H1 (cell line): ENCODE measurements at regions not wholly inside any gene's neighbourhood (a gene's known extent, or its start where the extent isn't known, plus 50 kb on each side); places are given as distances from the start of the nearest gene placed in this dataset.

ENCODE experiments used
- CTCF ChIA-PET: fragments of 300-600 bp; sonication (Branson Sonifier 250); formaldehyde crosslinking; loops from one replicate; lab custom pipeline; 2021; ENCODE audit not compliant: partially characterized antibody; lab: Charles Lee
- POLR2A ChIA-PET: fragments of 300-600 bp; sonication (Branson Sonifier 250); formaldehyde crosslinking; loops from one replicate; lab custom pipeline; 2021; ENCODE audit warnings: inconsistent platforms; ENCODE audit not compliant: partially characterized antibody; lab: Charles Lee
- DNase-seq, 2 experiments: peaks; one replicate each; pipeline versions ENCODE4 v3.0.0 to v3.0.0-alpha.2; 2010 to 2022; ENCODE audit warnings: low spot score in 2 of 2, low read depth in 1 of 2, mixed read lengths in 1 of 2
- FAIRE-seq: peaks from 2 replicates; lab custom pipeline; 2011; peaks lifted over from hg19 to GRCh38; lab: Jason Lieb, UNC
- H2AFZ ChIP-seq: 2 replicates; pipeline ENCODE4 v1.8.1; 2012; ENCODE audit warnings: low read length, inconsistent platforms
- H2AK5ac ChIP-seq: 2 replicates; pipeline ENCODE4 v1.6.1; 2013; ENCODE audit warnings: low read depth, low read length
- H2BK120ac ChIP-seq: replicated peaks from 2 replicates; pipeline ENCODE3; 2013; ENCODE audit warnings: low read depth, low read length, inconsistent platforms
- H2BK12ac ChIP-seq: 2 replicates; pipeline ENCODE4 v1.6.1; 2013; ENCODE audit warnings: low read depth, low read length
- H2BK15ac ChIP-seq: 2 replicates; pipeline ENCODE4 v1.6.1; 2013; ENCODE audit warnings: low read length
- H2BK20ac ChIP-seq: 2 replicates; pipeline ENCODE4 v1.6.1; 2013; ENCODE audit warnings: low read length
- H2BK5ac ChIP-seq: 2 replicates; pipeline ENCODE4 v1.6.1; 2013; ENCODE audit warnings: low read depth, low read length
- H3K14ac ChIP-seq: 2 replicates; pipeline ENCODE4 v1.6.1; 2013; ENCODE audit warnings: inconsistent platforms; ENCODE audit not compliant: insufficient read length
- H3K18ac ChIP-seq: 2 replicates; pipeline ENCODE4 v1.6.1; 2013; ENCODE audit warnings: low read length; ENCODE audit errors: extremely low read depth
- H3K23ac ChIP-seq: 2 replicates; pipeline ENCODE4 v1.6.1; 2013; ENCODE audit warnings: inconsistent platforms; ENCODE audit not compliant: insufficient read length
- H3K23me2 ChIP-seq: 2 replicates; pipeline ENCODE4 v1.6.1; 2013; ENCODE audit warnings: low read depth, low read length
- H3K27ac ChIP-seq: 2 replicates; pipeline ENCODE4 v1.6.1; 2011; ENCODE audit warnings: low read depth, low read length, inconsistent platforms
- H3K27me3 ChIP-seq, 4 experiments: replicated peaks in 1 of 4; 1 replicate in 1 of 4; 2 replicates in 3 of 4; pipeline versions ENCODE4 v1.6.1 to v1.8.1; 2011 to 2013; ENCODE audit warnings: low read length in 3 of 4, mild to moderate bottlenecking in 3 of 4, inconsistent platforms in 2 of 4, mixed read lengths in 2 of 4, moderate library complexity in 1 of 4; ENCODE audit not compliant: control insufficient read depth in 3 of 4, insufficient read depth in 3 of 4; ENCODE audit errors: extremely low read depth in 1 of 4
- H3K36me3 ChIP-seq, 4 experiments: 2 replicates each; pipeline versions ENCODE4 v1.6.1 to v1.8.1; 2011 to 2013; ENCODE audit warnings: mild to moderate bottlenecking in 4 of 4, low read length in 3 of 4, moderate library complexity in 2 of 4, control low read depth in 1 of 4, inconsistent platforms in 1 of 4; ENCODE audit not compliant: insufficient read depth in 4 of 4, control insufficient read depth in 2 of 4
- H3K4ac ChIP-seq: replicated peaks from 2 replicates; pipeline ENCODE3; 2013; ENCODE audit warnings: low read length, low read depth, mixed read lengths, inconsistent platforms; ENCODE audit not compliant: insufficient read length
- H3K4me1 ChIP-seq, 4 experiments: replicated peaks in 1 of 4; 1 replicate in 1 of 4; 2 replicates in 3 of 4; pipeline versions ENCODE4 v1.6.1 to v1.8.1; 2011 to 2013; ENCODE audit warnings: low read length in 3 of 4, inconsistent platforms in 2 of 4, mixed read lengths in 1 of 4; ENCODE audit not compliant: insufficient read depth in 4 of 4, control insufficient read depth in 3 of 4
- H3K4me2 ChIP-seq, 2 experiments: 2 replicates each; pipeline versions ENCODE4 v1.6.1 to v1.8.1; 2011 to 2013; ENCODE audit warnings: low read depth in 2 of 2, low read length in 2 of 2, control low read depth in 1 of 2, inconsistent platforms in 1 of 2, mild to moderate bottlenecking in 1 of 2; ENCODE audit not compliant: insufficient read depth in 1 of 2
- H3K4me3 ChIP-seq, 4 experiments: fragments of 200-600, 300-600 bp in 1 of 4; sonication (generic), shearing (Covaris generic), sonication (Bioruptor Twin) in 1 of 4; 2 replicates each; pipeline versions ENCODE4 v1.5.1 to v1.8.1; 2011 to 2016; ENCODE audit warnings: low read length in 4 of 4, low read depth in 3 of 4, control low read depth in 2 of 4, inconsistent platforms in 2 of 4, mild to moderate bottlenecking in 2 of 4, mixed read lengths in 1 of 4, moderate library complexity in 1 of 4; ENCODE audit not compliant: insufficient read depth in 2 of 4; ENCODE audit errors: extremely low read depth in 1 of 4
- H3K56ac ChIP-seq: replicated peaks from 2 replicates; pipeline ENCODE3; 2013; ENCODE audit warnings: low read depth, mild to moderate bottlenecking, mixed read lengths, low read length, inconsistent platforms; ENCODE audit not compliant: insufficient read length
- H3K79me1 ChIP-seq: 2 replicates; pipeline ENCODE4 v1.6.1; 2013; ENCODE audit warnings: low read depth, low read length, control low read depth
- H3K79me2 ChIP-seq, 2 experiments: 2 replicates each; pipeline versions ENCODE4 v1.6.1 to v1.8.1; 2012 to 2013; ENCODE audit warnings: low read length in 2 of 2, mild to moderate bottlenecking in 2 of 2, inconsistent platforms in 1 of 2; ENCODE audit not compliant: insufficient read depth in 2 of 2, control insufficient read depth in 1 of 2
- H3K9ac ChIP-seq, 4 experiments: replicated peaks in 1 of 4; 1 replicate in 1 of 4; 2 replicates in 3 of 4; pipeline versions ENCODE4 v1.6.1 to v1.8.1; 2011 to 2013; ENCODE audit warnings: low read depth in 3 of 4, low read length in 3 of 4, control low read depth in 2 of 4, mild to moderate bottlenecking in 2 of 4, moderate library complexity in 2 of 4, inconsistent platforms in 1 of 4; ENCODE audit errors: extremely low read depth in 1 of 4
- H3K9me3 ChIP-seq, 2 experiments: 2 replicates each; pipeline versions ENCODE4 v1.6.1 to v1.8.1; 2012 to 2013; ENCODE audit warnings: mild to moderate bottlenecking in 2 of 2, moderate library complexity in 2 of 2, control low read depth in 1 of 2, inconsistent platforms in 1 of 2, low read depth in 1 of 2, low read length in 1 of 2, mixed read lengths in 1 of 2; ENCODE audit not compliant: insufficient read depth in 2 of 2
- H4K20me1 ChIP-seq, 2 experiments: replicated peaks in 1 of 2; 2 replicates each; pipeline versions ENCODE3 to v1.8.1; 2011 to 2013; ENCODE audit warnings: inconsistent platforms in 2 of 2, low read length in 2 of 2, mild to moderate bottlenecking in 1 of 2; ENCODE audit not compliant: insufficient read depth in 2 of 2, control insufficient read depth in 1 of 2
- H4K5ac ChIP-seq: 2 replicates; pipeline ENCODE4 v1.6.1; 2013; ENCODE audit warnings: low read length, low read depth, mixed read lengths, inconsistent platforms; ENCODE audit not compliant: insufficient read length
- H4K8ac ChIP-seq: 2 replicates; pipeline ENCODE4 v1.8.0; 2013; ENCODE audit warnings: mild to moderate bottlenecking, moderate library complexity, low read length, inconsistent platforms; ENCODE audit not compliant: insufficient read depth; ENCODE audit errors: extremely low read depth
- H4K91ac ChIP-seq: replicated peaks from 2 replicates; pipeline ENCODE3; 2013; ENCODE audit warnings: low read length, mixed read lengths, inconsistent platforms; ENCODE audit not compliant: insufficient read length
- CBX5 ChIP-seq: fragments of 300-800, 300-1000 bp; sonication (generic); IDR thresholded peaks from 2 replicates; pipeline ENCODE4 v1.7.1; 2016; ENCODE audit warnings: antibody characterized with exemption, low read length, low read depth
- EGR1 ChIP-seq: IDR thresholded peaks from 2 replicates; pipeline ENCODE4 v1.6.1; 2011; ENCODE audit warnings: low read depth, low read length, borderline replicate concordance
- JUN ChIP-seq: IDR thresholded peaks from 2 replicates; pipeline ENCODE4 v1.6.1; 2011; ENCODE audit warnings: low read depth, mild to moderate bottlenecking, improper control_type of control experiment, low read length
- JUND ChIP-seq: IDR thresholded peaks from 2 replicates; pipeline ENCODE4 v1.6.1; 2011; ENCODE audit warnings: mild to moderate bottlenecking, improper control_type of control experiment, low read length
- RFX5 ChIP-seq: IDR thresholded peaks from 2 replicates; pipeline ENCODE4 v1.6.1; 2011; ENCODE audit warnings: low read depth, low read length, improper control_type of control experiment, borderline replicate concordance
- SIX5 ChIP-seq: IDR thresholded peaks from 2 replicates; pipeline ENCODE4 v1.6.1; 2011; ENCODE audit warnings: mild to moderate bottlenecking, low read depth, low read length
- SP1 ChIP-seq: IDR thresholded peaks from 2 replicates; pipeline ENCODE4 v1.6.1; 2011; ENCODE audit warnings: low read depth, low read length
- SP4 ChIP-seq: IDR thresholded peaks from 2 replicates; pipeline ENCODE4 v1.6.1; 2012; ENCODE audit warnings: low read length, inconsistent platforms
- TAF1 ChIP-seq: IDR thresholded peaks from 2 replicates; pipeline ENCODE4 v1.6.1; 2011; ENCODE audit warnings: mild to moderate bottlenecking, low read depth, low read length
- TCF12 ChIP-seq: IDR thresholded peaks from 2 replicates; pipeline ENCODE4 v1.6.1; 2011; ENCODE audit warnings: low read depth, mild to moderate bottlenecking, low read length
- ZNF274 ChIP-seq: IDR thresholded peaks from 2 replicates; pipeline ENCODE4 v1.7.0; 2012; ENCODE audit warnings: low read length, borderline replicate concordance; ENCODE audit errors: extremely low read depth
- WGBS, 2 experiments: shearing (Covaris generic) in 1 of 2; methylation state at CpG; one replicate each; pipeline versions ENCODE4 v1.1.6 to v1.1.7; 2013 to 2015; ENCODE audit warnings: low lambda C conversion rate in 2 of 2, mixed read lengths in 2 of 2, inconsistent platforms in 1 of 2, low coverage in 1 of 2, missing lambda C conversion rate in 1 of 2; ENCODE audit not compliant: insufficient replicate concordance in 2 of 2, insufficient coverage in 1 of 2, insufficient read length in 1 of 2; ENCODE audit errors: extremely low coverage in 1 of 2, missing lambda C conversion rate in 1 of 2; 5-methylcytosine and 5-hydroxymethylcytosine counted together

DNA sequence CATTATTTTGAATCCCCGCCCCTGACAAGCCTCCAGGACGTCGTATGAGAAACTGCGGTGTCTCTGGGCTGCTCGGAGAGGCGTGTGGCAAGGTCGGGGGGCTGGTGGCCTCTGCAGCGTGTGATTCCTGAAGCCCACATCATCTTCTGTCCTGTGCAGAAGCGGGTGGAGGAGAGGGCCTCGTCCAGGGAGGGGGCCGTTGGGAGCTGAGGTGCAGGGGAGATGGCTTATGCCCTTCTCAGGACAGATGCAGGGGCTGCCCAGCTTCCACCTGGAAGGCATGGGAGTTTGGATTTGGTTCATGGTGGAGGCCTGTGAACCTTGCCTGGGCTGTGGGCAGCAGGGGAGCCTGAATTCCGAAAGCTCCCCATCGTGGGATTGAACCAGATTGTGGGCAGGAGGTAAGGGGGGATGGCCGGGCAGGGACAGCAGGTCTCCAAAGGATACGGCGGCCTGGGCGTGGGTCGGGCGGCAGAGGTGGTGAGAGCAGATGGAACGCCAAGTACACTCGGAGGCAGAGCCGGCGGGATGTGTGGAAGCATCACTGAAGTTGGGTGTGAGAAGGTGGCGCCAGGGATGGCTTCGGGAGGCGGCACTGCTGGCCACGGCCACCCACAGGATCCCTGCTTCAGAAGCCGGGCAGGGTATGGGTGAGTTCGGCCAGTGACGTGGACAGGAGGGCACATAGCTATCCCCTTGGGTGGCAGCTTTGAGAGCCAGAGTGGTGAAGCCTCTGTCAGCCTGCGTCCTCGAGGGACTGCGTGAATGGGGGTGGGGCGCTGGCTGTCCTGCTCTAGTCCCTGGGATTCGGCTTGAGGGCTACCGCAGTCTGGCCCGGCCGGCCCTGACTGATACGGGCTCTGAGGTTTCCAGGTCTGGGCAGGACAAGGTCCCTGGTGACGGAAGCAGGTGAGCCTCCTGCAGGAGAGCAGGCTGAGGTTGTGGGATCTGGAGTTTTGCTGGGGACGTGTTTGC lies 76.3 kb upstream of the ADRA2C start:
- ChIA-PET CTCF (interaction anchor here (1.1 to 1.2 kb wide), 2 partner anchors 11 to 58 kb away, joined by 3 read pairs; no protein-coding TSS in a partner anchor), POLR2A (interaction anchor here (1.0 kb wide), 1 partner anchor 148 kb away, joined by 3 read pairs; no protein-coding TSS in a partner anchor)
- no peaks in the 10 kb centered on the region for H3K79me2 ChIP-seq
- no peak overlapping the region for H3K4ac ChIP-seq
- H2AFZ ChIP-seq = no peak overlapping the region
- no peak overlapping the region for H3K27ac ChIP-seq
- H4K91ac ChIP-seq = no peak overlapping the region
- H3K23ac ChIP-seq = no peak overlapping the region
- H2BK120ac ChIP-seq = no peak overlapping the region
- H2BK20ac ChIP-seq = 0 out of 2 replicates have a peak overlapping the region, but pooled peaks have one; percentile 32
- no peak overlapping the region for H2BK5ac ChIP-seq
- H3K4me3 ChIP-seq = no peak overlapping the region
- no peak overlapping the region for H2BK15ac ChIP-seq
- H4K20me1 ChIP-seq = no peaks in the 10 kb centered on the region
- H3K18ac ChIP-seq = no peak overlapping the region
- peak overlapping the region; percentile 3; the same call in 1 of the 2 replicates for H4K8ac ChIP-seq
- H3K14ac ChIP-seq = no peak overlapping the region
- H2BK12ac ChIP-seq = no peak overlapping the region
- no peaks in the 10 kb centered on the region; a peak in 1 of 7 replicates for H3K27me3 ChIP-seq
- H3K23me2 ChIP-seq = no peaks in the 10 kb centered on the region
- H3K4me1 ChIP-seq = 0 out of 7 replicates have a peak, but pooled peaks cover 0 to 2% (median 0%) of the 10 kb centered on the region in 4 experiments
- H3K56ac ChIP-seq = no peak overlapping the region
- H3K4me2 ChIP-seq = no peak overlapping the region
- H2AK5ac ChIP-seq = no peak overlapping the region
- FAIRE-seq (no peak), DNase-seq (no peak)
- H4K5ac ChIP-seq = no peak overlapping the region
- 88% methylated on average over 35 of the region's 41 CpGs; no CpG with 5 or more reads in 1 of the 2 experiments for WGBS, 2 experiments
- no peaks in the 10 kb centered on the region for H3K79me1 ChIP-seq
- H3K36me3 ChIP-seq = no peaks in the 10 kb centered on the region
- no peak overlapping the region for H3K9ac ChIP-seq
- H3K9me3 ChIP-seq = no peaks in the 10 kb centered on the region
- TF ChIP-seq JUND = no peak
- TF ChIP-seq EGR1 = no peak
- no peak for TF ChIP-seq SIX5
- TF ChIP-seq SP4 = no peak
- TF ChIP-seq ZNF274 = no peak
- TF ChIP-seq RFX5 = no peak
- TF ChIP-seq JUN = no peak
- TF ChIP-seq TAF1 = no peak
- no peak for TF ChIP-seq CBX5
- TF ChIP-seq TCF12 = no peak
- TF ChIP-seq SP1 = no peak
